ENCODE measurements at regions not wholly inside any gene's neighbourhood (a gene's known extent, or its start where the extent isn't known, plus 50 kb on each side); places are given as distances from the start of the nearest gene placed in this dataset.

- TF ChIP-seq POLR2A (IDR thresholded peaks at IDR 0.05), result no peak
- TF ChIP-seq, protein P1, sequence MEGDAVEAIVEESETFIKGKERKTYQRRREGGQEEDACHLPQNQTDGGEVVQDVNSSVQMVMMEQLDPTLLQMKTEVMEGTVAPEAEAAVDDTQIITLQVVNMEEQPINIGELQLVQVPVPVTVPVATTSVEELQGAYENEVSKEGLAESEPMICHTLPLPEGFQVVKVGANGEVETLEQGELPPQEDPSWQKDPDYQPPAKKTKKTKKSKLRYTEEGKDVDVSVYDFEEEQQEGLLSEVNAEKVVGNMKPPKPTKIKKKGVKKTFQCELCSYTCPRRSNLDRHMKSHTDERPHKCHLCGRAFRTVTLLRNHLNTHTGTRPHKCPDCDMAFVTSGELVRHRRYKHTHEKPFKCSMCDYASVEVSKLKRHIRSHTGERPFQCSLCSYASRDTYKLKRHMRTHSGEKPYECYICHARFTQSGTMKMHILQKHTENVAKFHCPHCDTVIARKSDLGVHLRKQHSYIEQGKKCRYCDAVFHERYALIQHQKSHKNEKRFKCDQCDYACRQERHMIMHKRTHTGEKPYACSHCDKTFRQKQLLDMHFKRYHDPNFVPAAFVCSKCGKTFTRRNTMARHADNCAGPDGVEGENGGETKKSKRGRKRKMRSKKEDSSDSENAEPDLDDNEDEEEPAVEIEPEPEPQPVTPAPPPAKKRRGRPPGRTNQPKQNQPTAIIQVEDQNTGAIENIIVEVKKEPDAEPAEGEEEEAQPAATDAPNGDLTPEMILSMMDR (IDR thresholded peaks at IDR 0.05), result no peak
Measured at GRCh38 chr12:92276276-92276675, 130.6 kb upstream of the BTG1 start.

Measured in thyroid gland (tissue), 4 donors.